ENCODE measurements at regions not wholly inside any gene's neighbourhood (a gene's known extent, or its start where the extent isn't known, plus 50 kb on each side); places are given as distances from the start of the nearest gene placed in this dataset.

GRCh38 chr9:106451223-106451622 is 411.7 kb upstream of the ZNF462 start:
- TF ChIP-seq, protein P1, sequence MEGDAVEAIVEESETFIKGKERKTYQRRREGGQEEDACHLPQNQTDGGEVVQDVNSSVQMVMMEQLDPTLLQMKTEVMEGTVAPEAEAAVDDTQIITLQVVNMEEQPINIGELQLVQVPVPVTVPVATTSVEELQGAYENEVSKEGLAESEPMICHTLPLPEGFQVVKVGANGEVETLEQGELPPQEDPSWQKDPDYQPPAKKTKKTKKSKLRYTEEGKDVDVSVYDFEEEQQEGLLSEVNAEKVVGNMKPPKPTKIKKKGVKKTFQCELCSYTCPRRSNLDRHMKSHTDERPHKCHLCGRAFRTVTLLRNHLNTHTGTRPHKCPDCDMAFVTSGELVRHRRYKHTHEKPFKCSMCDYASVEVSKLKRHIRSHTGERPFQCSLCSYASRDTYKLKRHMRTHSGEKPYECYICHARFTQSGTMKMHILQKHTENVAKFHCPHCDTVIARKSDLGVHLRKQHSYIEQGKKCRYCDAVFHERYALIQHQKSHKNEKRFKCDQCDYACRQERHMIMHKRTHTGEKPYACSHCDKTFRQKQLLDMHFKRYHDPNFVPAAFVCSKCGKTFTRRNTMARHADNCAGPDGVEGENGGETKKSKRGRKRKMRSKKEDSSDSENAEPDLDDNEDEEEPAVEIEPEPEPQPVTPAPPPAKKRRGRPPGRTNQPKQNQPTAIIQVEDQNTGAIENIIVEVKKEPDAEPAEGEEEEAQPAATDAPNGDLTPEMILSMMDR (IDR thresholded peaks at IDR 0.05; ENCODE audit: low read depth, low read length), result no peak
- no peak for DNase-seq (ENCODE audit: extremely low read depth, low read depth)

DNA sequence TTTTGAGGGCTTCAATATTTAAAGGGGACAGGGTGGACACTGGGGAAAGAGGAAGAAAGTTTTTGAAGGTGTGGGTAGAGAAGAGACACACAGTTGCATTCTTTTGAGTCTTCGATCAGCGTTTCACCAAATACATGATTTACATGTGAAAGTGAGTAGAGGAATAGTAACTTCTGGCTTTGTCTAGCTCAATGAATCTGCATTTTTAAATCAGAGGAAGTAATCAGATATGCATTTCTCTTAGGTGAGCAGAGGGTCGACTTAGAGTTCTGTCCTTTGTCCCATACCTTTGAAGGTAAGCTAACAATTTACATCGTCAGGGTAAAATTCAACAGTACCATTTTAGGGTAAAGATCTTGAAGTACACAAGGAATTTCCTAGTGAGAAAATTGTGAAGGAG is 406.4 kb upstream of the ZNF462 start:
- TF ChIP-seq, protein P1 (IDR thresholded peaks at IDR 0.05; ENCODE audit: low read depth, low read length), result no peak
- DNase-seq (ENCODE audit: extremely low read depth, low read depth), result no peak

DNA sequence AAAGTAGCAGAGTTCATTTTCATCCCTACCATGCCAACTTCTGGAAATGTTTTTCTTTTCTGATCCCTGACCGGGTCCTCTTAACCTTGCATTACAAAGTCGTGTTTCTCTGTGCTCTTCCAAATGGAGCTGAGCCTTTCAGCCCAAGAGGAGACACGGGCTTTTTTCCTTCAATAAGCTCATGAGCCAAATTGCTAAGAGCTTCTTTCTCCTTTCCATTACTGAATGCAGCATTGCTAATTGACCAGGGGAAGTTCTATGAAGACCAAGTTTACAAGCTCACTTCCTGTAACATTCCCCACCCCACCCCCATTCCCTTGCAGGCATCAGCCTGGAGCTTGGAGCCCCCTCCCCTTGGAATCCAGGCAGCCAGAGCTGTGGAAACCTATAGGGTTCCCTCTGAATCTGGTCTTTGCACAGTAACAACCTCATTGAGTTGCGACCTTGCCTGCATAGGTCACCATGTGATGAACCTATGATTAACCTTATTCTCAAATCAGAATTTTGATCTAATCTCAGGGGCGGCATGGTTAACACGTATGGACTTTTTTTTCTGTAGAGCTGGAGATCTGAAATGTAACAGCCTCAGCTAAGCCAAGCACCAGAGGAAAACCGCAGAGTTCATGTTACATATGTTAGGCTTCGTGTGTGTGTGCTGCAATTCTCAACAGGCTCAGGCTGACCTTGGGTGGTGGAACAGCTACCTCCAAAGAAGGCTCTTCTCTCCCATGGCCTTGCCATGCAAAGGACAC is 395.7 kb upstream of the ZNF462 start:
- TF ChIP-seq, protein P1 (IDR thresholded peaks at IDR 0.05; ENCODE audit: low read depth, low read length), result no peak
- no peak for DNase-seq (ENCODE audit: extremely low read depth, low read depth)

GRCh38 chr9:106467865-106468164 is 395.2 kb upstream of the ZNF462 start:
- no peak for DNase-seq (ENCODE audit: extremely low read depth, low read depth)
- TF ChIP-seq, protein P1 (IDR thresholded peaks at IDR 0.05; ENCODE audit: low read depth, low read length), result no peak

DNA sequence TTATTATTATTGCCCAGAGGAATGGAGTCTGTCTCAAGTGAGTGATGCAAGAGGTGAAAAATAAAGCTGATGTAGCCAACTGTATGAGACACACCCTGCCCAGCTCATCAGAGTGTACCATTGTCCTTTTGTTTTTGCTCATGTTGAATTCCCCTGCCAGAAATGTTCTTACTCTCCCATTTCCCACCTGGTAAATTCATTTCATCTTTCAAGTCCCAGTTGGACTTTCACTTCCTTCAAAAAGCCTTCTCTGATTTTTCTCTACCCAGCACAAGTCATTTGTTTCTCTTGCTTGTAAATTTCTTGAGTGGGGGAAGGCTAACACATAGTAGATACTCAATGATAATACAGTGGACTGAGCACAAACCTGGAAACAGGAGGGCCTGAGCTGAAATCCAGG is 394.5 kb upstream of the ZNF462 start:
- TF ChIP-seq, protein P1 (IDR thresholded peaks at IDR 0.05; ENCODE audit: low read depth, low read length), result no peak
- no peak for DNase-seq (ENCODE audit: extremely low read depth, low read depth)

GRCh38 chr9:106478312-106478711 is 384.7 kb upstream of the ZNF462 start:
- TF ChIP-seq, protein P1 (IDR thresholded peaks at IDR 0.05; ENCODE audit: low read depth, low read length), result no peak

DNA sequence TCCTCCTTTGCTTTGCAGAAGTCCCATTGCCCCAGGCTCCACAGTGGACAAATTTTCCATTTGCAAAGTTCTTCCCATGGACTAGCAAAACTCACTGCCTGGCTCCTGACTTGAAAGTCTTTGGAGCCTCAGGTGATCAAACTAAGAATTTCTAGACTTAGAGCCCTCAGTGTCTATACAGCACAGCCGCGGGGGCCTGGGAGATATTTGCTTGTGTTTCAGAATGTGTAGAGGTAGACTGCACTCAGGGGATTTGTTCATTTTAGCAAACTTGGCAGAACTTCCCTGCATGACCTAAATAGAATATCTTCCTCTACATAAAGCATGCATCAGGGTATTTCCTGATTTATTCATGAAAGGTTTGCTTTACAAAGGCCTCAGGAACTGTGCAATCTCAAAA is 384.2 kb upstream of the ZNF462 start:
- TF ChIP-seq, protein P1 (IDR thresholded peaks at IDR 0.05; ENCODE audit: low read depth, low read length), result no peak

More at GRCh38 chr9:106478312-106478711, 384.7 kb upstream of the ZNF462 start:
- DNase-seq (ENCODE audit: extremely low read depth, low read depth), result no peak

More for the DNA sequence above, 384.2 kb upstream of the ZNF462 start:
- no peak for DNase-seq (ENCODE audit: extremely low read depth, low read depth)
